HFF-Myc (cell line): ENCODE measurements at regions not wholly inside any gene's neighbourhood (a gene's known extent, or its start where the extent isn't known, plus 50 kb on each side); places are given as distances from the start of the nearest gene placed in this dataset.

Experiments
- DNase-seq: peaks from one replicate; pipeline ENCODE4 v3.0.0-alpha.2; 2011; ENCODE audit warnings: low read depth; ENCODE audit errors: extremely low read depth
- H3K4me3 ChIP-seq: replicated peaks from 2 replicates; pipeline ENCODE4 v1.5.1; 2011; ENCODE audit warnings: low read depth, mild to moderate bottlenecking, control low read depth, low read length
- TF ChIP-seq, protein P1 (sequence below): IDR thresholded peaks from 2 replicates; pipeline ENCODE4 v1.5.1; 2012; ENCODE audit warnings: mild to moderate bottlenecking, low read depth, low read length, control low read depth; ENCODE audit errors: missing control alignments

DNA sequence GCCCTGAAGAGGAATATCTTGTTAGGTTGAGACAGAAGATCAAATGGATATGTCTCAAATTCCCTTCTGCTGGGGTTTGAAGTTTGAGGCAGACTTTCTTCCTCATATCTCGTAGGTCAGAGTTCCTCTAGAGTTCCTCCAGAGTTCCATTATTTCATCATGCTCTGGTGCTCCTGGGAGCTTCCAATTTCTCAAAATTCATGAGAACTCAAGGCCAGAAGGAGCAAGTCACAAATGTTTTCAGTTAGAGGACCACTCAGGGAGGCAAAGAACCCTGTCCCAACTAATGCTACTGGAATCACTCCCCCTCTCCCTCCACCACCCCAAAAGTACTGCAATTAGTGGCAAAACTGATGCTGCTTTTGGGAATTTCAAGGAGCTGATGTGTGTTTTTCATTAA is 115.7 kb upstream of the RBMS1 start:
- H3K4me3 ChIP-seq: no peak overlapping the region
- no peak for DNase-seq
- TF ChIP-seq, protein P1, sequence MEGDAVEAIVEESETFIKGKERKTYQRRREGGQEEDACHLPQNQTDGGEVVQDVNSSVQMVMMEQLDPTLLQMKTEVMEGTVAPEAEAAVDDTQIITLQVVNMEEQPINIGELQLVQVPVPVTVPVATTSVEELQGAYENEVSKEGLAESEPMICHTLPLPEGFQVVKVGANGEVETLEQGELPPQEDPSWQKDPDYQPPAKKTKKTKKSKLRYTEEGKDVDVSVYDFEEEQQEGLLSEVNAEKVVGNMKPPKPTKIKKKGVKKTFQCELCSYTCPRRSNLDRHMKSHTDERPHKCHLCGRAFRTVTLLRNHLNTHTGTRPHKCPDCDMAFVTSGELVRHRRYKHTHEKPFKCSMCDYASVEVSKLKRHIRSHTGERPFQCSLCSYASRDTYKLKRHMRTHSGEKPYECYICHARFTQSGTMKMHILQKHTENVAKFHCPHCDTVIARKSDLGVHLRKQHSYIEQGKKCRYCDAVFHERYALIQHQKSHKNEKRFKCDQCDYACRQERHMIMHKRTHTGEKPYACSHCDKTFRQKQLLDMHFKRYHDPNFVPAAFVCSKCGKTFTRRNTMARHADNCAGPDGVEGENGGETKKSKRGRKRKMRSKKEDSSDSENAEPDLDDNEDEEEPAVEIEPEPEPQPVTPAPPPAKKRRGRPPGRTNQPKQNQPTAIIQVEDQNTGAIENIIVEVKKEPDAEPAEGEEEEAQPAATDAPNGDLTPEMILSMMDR: no peak

DNA sequence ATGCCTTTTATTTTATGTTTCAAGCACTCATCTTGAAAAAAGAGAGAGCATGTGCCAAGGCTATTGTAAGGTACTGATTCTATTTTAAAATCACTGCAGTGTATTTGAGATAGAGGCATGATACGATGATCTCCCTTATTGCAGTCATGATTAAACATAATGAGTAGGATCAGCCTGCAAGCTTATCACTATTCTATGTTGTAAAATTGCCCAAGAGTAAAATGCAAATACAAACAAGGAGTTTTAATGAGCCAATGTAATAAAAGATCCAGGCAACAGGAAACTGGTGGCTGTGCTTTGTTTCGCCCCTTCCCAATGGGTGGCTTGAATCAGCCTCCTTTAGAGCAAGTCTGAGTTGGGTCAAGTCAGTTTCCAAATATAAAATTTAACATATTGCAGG is 116.4 kb upstream of the RBMS1 start:
- H3K4me3 ChIP-seq: no peak overlapping the region
- TF ChIP-seq, protein P1: no peak
- no peak for DNase-seq

DNA sequence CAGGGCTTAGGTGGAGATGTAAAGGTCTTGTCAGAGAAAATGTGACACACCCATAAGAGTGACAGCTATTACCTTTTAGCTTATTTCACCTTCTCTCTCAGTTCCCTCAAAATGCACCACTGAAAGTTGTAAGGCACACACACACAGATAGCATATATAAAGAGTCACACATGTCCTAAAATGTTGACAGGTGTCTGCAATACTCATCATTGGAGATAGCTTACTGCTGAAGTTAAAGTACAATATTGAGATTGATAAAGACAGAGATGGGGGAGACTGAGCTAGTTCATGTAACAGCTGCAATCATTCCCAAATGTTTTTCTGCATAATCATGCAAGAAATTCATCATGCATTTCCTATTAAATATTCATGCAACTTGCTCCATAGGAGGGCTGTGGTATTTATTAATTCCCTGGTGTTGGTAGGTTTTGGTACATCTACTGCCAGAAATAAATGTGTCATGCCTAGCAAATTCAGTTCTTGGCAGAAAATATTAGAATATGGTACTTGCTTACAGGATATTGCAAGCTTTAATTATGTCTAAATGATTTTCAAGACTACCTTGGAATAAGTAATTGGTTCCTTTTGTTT is 118.8 kb upstream of the RBMS1 start:
- H3K4me3 ChIP-seq: no peak overlapping the region
- TF ChIP-seq, protein P1: no peak
- DNase-seq: no peak

DNA sequence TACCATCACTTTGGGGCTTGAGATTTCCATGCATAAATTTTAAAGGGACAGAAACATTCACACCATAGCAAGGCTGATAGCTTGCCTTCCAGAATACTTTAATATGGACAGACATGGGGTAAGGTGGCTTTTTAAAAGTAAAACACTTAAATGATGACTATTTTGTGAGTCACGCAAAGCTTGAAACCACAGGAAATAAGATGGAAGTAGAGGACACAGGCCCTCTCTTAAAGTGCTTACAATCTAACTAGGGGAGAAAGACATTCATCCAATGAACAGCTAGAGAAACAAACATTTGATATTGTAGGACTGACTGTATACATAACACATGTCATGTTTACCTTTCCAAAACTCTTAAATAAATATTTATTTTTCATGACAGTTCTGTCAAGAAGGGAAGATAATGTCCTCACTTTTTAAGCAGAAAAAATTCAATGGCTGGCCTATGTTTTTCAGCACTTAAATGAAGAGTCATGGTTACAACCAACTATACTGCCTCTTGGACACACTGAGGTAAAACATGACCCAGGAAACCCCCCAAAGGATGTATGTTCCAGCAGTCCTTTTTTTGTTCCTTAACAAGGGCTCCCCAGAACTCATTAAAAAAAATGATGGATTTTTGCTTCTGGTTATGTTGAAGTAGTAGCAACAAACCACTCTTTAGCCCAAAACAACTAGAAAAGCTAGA is 120.0 kb upstream of the RBMS1 start:
- TF ChIP-seq, protein P1: no peak
- no peak overlapping the region for H3K4me3 ChIP-seq
- peak; percentile 68 for DNase-seq

DNA sequence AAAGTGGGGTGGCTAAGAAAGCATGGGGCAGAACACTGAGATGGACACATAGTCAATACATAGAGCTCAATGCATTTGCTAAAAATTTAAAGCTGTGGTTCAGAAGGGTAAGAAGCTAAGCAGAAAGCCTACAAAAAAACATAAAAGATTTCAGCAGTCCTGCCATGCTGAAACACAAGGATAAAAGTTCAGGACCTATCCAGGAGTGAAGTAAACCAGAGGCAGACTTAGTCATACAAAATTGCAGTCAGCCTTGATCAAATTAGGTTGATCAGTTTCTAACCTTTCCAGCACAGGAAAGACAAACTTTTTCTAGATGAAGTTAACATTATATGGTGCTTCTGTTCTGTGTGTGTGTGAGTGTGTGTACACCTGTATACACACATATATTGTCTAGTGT is 120.8 kb upstream of the RBMS1 start:
- TF ChIP-seq, protein P1: no peak
- H3K4me3 ChIP-seq: no peak overlapping the region
- no peak for DNase-seq

DNA sequence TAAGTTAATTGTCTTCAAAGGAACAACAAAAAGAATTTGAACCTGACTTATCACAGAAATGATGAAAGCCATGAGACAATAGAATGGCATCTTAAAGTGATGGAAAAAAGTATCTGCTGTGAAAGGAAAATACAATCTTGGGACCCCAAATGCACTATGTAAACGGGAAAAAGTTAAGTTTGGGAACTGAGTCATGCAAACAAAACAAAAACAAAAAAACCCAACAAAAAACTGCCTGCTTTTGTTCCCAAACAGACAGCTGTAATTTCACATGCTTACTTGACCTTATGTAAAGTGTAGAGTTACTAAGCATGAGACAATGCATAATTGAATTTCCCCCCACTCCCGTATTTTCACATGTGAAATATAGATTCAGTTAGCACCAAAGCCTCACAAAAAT is 122.1 kb upstream of the RBMS1 start:
- no peak for DNase-seq
- H3K4me3 ChIP-seq: no peak overlapping the region
- TF ChIP-seq, protein P1: no peak
